ENCODE measurements at regions not wholly inside any gene's neighbourhood (a gene's known extent, or its start where the extent isn't known, plus 50 kb on each side); places are given as distances from the start of the nearest gene placed in this dataset.

- Histone ChIP-seq H3K56ac (ENCODE audit: low read length) (no peak overlapping the region), H3K9ac (ENCODE audit: low read length) (no peak overlapping the region), H2BK120ac (ENCODE audit: low read depth, low read length) (no peak overlapping the region), H3K4me3 (ENCODE audit: low read length) (no peak overlapping the region), H3K27ac (ENCODE audit: low read depth, low read length) (no peak overlapping the region), H3K79me1 (ENCODE audit: low read length) (no peaks in the 10 kb centered on the region), H2BK5ac (ENCODE audit: low read length) (no peak overlapping the region), H3K4ac (ENCODE audit: low read depth, low read length) (no peak overlapping the region), H2AK5ac (ENCODE audit: low read length) (no peak overlapping the region), H4K8ac (ENCODE audit: low read depth, low read length) (no peak overlapping the region), H2BK15ac (replicated peaks; ENCODE audit: low read depth) (no peak overlapping the region), H3K27me3 (ENCODE audit: insufficient read depth, low read length, poor library complexity) (no peaks in the 10 kb centered on the region), H3K4me1 (ENCODE audit: control insufficient read depth, low read depth, low read length) (no peaks in the 10 kb centered on the region), H3K23ac (ENCODE audit: low read length) (no peak overlapping the region), H3K4me2 (ENCODE audit: low read length) (no peak overlapping the region), H3K79me2 (ENCODE audit: control insufficient read depth, insufficient read depth, low read length) (no peaks in the 10 kb centered on the region), H4K5ac (ENCODE audit: low read length) (no peak overlapping the region), H3K36me3 (ENCODE audit: control insufficient read depth, insufficient read depth, low read length) (no peaks in the 10 kb centered on the region), H3K18ac (ENCODE audit: low read length) (no peak overlapping the region)
- DNase-seq: no peak
- no CpG with 5 or more reads among the region's 3 CpGs for WGBS (ENCODE audit: extremely low coverage, insufficient coverage, low lambda C conversion rate)
Measured at GRCh38 chr6:2447931-2448330, 202.5 kb upstream of the GMDS start.

- H3K79me2 ChIP-seq (ENCODE audit: control insufficient read depth, insufficient read depth, low read length): no peaks in the 10 kb centered on the region
Measured at GRCh38 chr6:2447318-2447920, 202.0 kb upstream of the GMDS start.

GRCh38 chr6:2441601-2442475 is 196.4 kb upstream of the GMDS start:
- Histone ChIP-seq H3K9ac (ENCODE audit: low read length) (no peak overlapping the region), H2BK120ac (ENCODE audit: low read depth, low read length) (no peak overlapping the region), H4K8ac (ENCODE audit: low read depth, low read length) (no peak overlapping the region), H3K79me2 (ENCODE audit: control insufficient read depth, insufficient read depth, low read length) (no peaks in the 10 kb centered on the region), H3K27ac (ENCODE audit: low read depth, low read length) (no peak overlapping the region), H2BK5ac (ENCODE audit: low read length) (no peak overlapping the region), H3K4me2 (ENCODE audit: low read length) (no peak overlapping the region), H2AK5ac (ENCODE audit: low read length) (no peak overlapping the region), H3K27me3 (ENCODE audit: insufficient read depth, low read length, poor library complexity) (no peaks in the 10 kb centered on the region), H3K36me3 (ENCODE audit: control insufficient read depth, insufficient read depth, low read length) (no peaks in the 10 kb centered on the region), H3K56ac (ENCODE audit: low read length) (no peak overlapping the region), H3K23ac (ENCODE audit: low read length) (no peak overlapping the region), H3K4me3 (ENCODE audit: low read length) (no peak overlapping the region), H2BK15ac (replicated peaks; ENCODE audit: low read depth) (no peak overlapping the region), H3K79me1 (ENCODE audit: low read length) (no peaks in the 10 kb centered on the region), H4K5ac (ENCODE audit: low read length) (no peak overlapping the region), H3K4me1 (ENCODE audit: control insufficient read depth, low read depth, low read length) (no peaks in the 10 kb centered on the region), H3K4ac (ENCODE audit: low read depth, low read length) (no peak overlapping the region), H3K18ac (ENCODE audit: low read length) (no peak overlapping the region)
- no CpG with 5 or more reads among the region's 5 CpGs for WGBS (ENCODE audit: extremely low coverage, insufficient coverage, low lambda C conversion rate)
- DNase-seq: no peak

More at GRCh38 chr6:2447318-2447920, 202.0 kb upstream of the GMDS start:
- Histone ChIP-seq H2BK5ac (ENCODE audit: low read length) (no peak overlapping the region), H2AK5ac (ENCODE audit: low read length) (no peak overlapping the region), H3K9ac (ENCODE audit: low read length) (no peak overlapping the region), H3K27me3 (ENCODE audit: insufficient read depth, low read length, poor library complexity) (no peaks in the 10 kb centered on the region), H3K4me2 (ENCODE audit: low read length) (no peak overlapping the region), H3K4me1 (ENCODE audit: control insufficient read depth, low read depth, low read length) (no peaks in the 10 kb centered on the region), H3K4me3 (ENCODE audit: low read length) (no peak overlapping the region), H2BK120ac (ENCODE audit: low read depth, low read length) (no peak overlapping the region), H3K79me1 (ENCODE audit: low read length) (no peaks in the 10 kb centered on the region), H3K4ac (ENCODE audit: low read depth, low read length) (no peak overlapping the region), H3K36me3 (ENCODE audit: control insufficient read depth, insufficient read depth, low read length) (no peaks in the 10 kb centered on the region), H3K18ac (ENCODE audit: low read length) (no peak overlapping the region), H4K5ac (ENCODE audit: low read length) (no peak overlapping the region), H3K23ac (ENCODE audit: low read length) (no peak overlapping the region), H4K8ac (ENCODE audit: low read depth, low read length) (no peak overlapping the region), H2BK15ac (replicated peaks; ENCODE audit: low read depth) (no peak overlapping the region), H3K27ac (ENCODE audit: low read depth, low read length) (no peak overlapping the region), H3K56ac (ENCODE audit: low read length) (no peak overlapping the region)
- no CpG with 5 or more reads among the region's 4 CpGs for WGBS (ENCODE audit: extremely low coverage, insufficient coverage, low lambda C conversion rate)
- DNase-seq: no peak

- Histone ChIP-seq H2BK5ac (ENCODE audit: low read length) (no peak overlapping the region), H3K23ac (ENCODE audit: low read length) (no peak overlapping the region), H4K8ac (ENCODE audit: low read depth, low read length) (no peak overlapping the region), H3K4me3 (ENCODE audit: low read length) (no peak overlapping the region), H3K56ac (ENCODE audit: low read length) (no peak overlapping the region), H3K4me1 (ENCODE audit: control insufficient read depth, low read depth, low read length) (no peaks in the 10 kb centered on the region), H2AK5ac (ENCODE audit: low read length) (no peak overlapping the region), H3K18ac (ENCODE audit: low read length) (no peak overlapping the region), H3K27me3 (ENCODE audit: insufficient read depth, low read length, poor library complexity) (no peaks in the 10 kb centered on the region), H4K5ac (ENCODE audit: low read length) (no peak overlapping the region), H3K79me1 (ENCODE audit: low read length) (no peaks in the 10 kb centered on the region), H3K4ac (ENCODE audit: low read depth, low read length) (no peak overlapping the region), H3K79me2 (ENCODE audit: control insufficient read depth, insufficient read depth, low read length) (no peaks in the 10 kb centered on the region), H3K9ac (ENCODE audit: low read length) (no peak overlapping the region), H2BK120ac (ENCODE audit: low read depth, low read length) (no peak overlapping the region), H3K27ac (ENCODE audit: low read depth, low read length) (no peak overlapping the region), H3K4me2 (ENCODE audit: low read length) (no peak overlapping the region), H3K36me3 (ENCODE audit: control insufficient read depth, insufficient read depth, low read length) (no peaks in the 10 kb centered on the region), H2BK15ac (replicated peaks; ENCODE audit: low read depth) (no peak overlapping the region)
- DNase-seq: no peak
Measured at GRCh38 chr6:2440516-2440915, 195.1 kb upstream of the GMDS start.

GRCh38 chr6:2439632-2440031 is 194.2 kb upstream of the GMDS start:
- no peaks in the 10 kb centered on the region for H3K36me3 ChIP-seq (ENCODE audit: control insufficient read depth, insufficient read depth, low read length)
- no peaks in the 10 kb centered on the region for H3K27me3 ChIP-seq (ENCODE audit: insufficient read depth, low read length, poor library complexity)
- H4K8ac ChIP-seq (ENCODE audit: low read depth, low read length): no peak overlapping the region
- H2BK120ac ChIP-seq (ENCODE audit: low read depth, low read length): no peak overlapping the region
- H3K27ac ChIP-seq (ENCODE audit: low read depth, low read length): no peak overlapping the region
- no peak overlapping the region for H4K5ac ChIP-seq (ENCODE audit: low read length)
- H3K9ac ChIP-seq (ENCODE audit: low read length): no peak overlapping the region
- H3K18ac ChIP-seq (ENCODE audit: low read length): no peak overlapping the region
- H3K4me2 ChIP-seq (ENCODE audit: low read length): no peak overlapping the region
- WGBS (ENCODE audit: extremely low coverage, insufficient coverage, low lambda C conversion rate): no CpG with 5 or more reads among the region's 6 CpGs
- no peak overlapping the region for H2AK5ac ChIP-seq (ENCODE audit: low read length)
- no peak overlapping the region for H2BK5ac ChIP-seq (ENCODE audit: low read length)
- H3K4me3 ChIP-seq (ENCODE audit: low read length): no peak overlapping the region
- H3K4me1 ChIP-seq (ENCODE audit: control insufficient read depth, low read depth, low read length): no peaks in the 10 kb centered on the region
- H3K4ac ChIP-seq (ENCODE audit: low read depth, low read length): no peak overlapping the region
- no peak overlapping the region for H3K56ac ChIP-seq (ENCODE audit: low read length)
- no peak overlapping the region for H2BK15ac ChIP-seq (replicated peaks; ENCODE audit: low read depth)
- no peaks in the 10 kb centered on the region for H3K79me2 ChIP-seq (ENCODE audit: control insufficient read depth, insufficient read depth, low read length)
- H3K23ac ChIP-seq (ENCODE audit: low read length): no peak overlapping the region
- no peak for DNase-seq
- H3K79me1 ChIP-seq (ENCODE audit: low read length): no peaks in the 10 kb centered on the region

Measured in mesendoderm (in vitro differentiated cells).